HepG2 (cell line): ENCODE measurements at regions not wholly inside any gene's neighbourhood (a gene's known extent, or its start where the extent isn't known, plus 50 kb on each side); places are given as distances from the start of the nearest gene placed in this dataset.

ENCODE experiments used
- HNRNPK ChIP-seq: fragments of 200-400 bp; formaldehyde crosslinking; IDR thresholded peaks from 2 replicates; pipeline ENCODE4 v1.6.1; 2018; ENCODE audit warnings: low read length, low read depth, moderate library complexity, mild to moderate bottlenecking; ENCODE audit not compliant: poor library complexity, severe bottlenecking
- MTA1 ChIP-seq: sonication (generic); formaldehyde crosslinking; IDR thresholded peaks from 2 replicates; pipeline ENCODE4 v1.4.0; 2020; ENCODE audit warnings: missing genetic modification reagents, mild to moderate bottlenecking, borderline replicate concordance
- RAD51 ChIP-seq: fragments of 450-650 bp; IDR thresholded peaks from 2 replicates; pipeline ENCODE4 v1.6.1; 2016; ENCODE audit warnings: borderline replicate concordance
- RARG ChIP-seq: sonication (generic); formaldehyde crosslinking; IDR thresholded peaks from 2 replicates; pipeline ENCODE4 v1.4.0; 2020; ENCODE audit warnings: low read depth, mild to moderate bottlenecking, missing genetic modification reagents
- SETDB1 ChIP-seq: sonication (generic); formaldehyde crosslinking; IDR thresholded peaks from 2 replicates; pipeline ENCODE4 v1.5.1; 2020; ENCODE audit warnings: missing genetic modification reagents, mild to moderate bottlenecking, borderline replicate concordance
- SNAPC2 ChIP-seq: sonication (generic); formaldehyde crosslinking; IDR thresholded peaks from 2 replicates; pipeline ENCODE4 v1.8.1; 2022; ENCODE audit warnings: mild to moderate bottlenecking, missing genetic modification reagents
- ZNF503 ChIP-seq: sonication (generic); formaldehyde crosslinking; IDR thresholded peaks from 2 replicates; pipeline ENCODE4 v1.4.0; 2020; ENCODE audit warnings: missing genetic modification reagents
- ZNF782 ChIP-seq: sonication (generic); formaldehyde crosslinking; IDR thresholded peaks from 2 replicates; pipeline ENCODE4 v1.4.0; 2020; ENCODE audit warnings: missing genetic modification reagents, mild to moderate bottlenecking, borderline replicate concordance
- TF ChIP-seq, protein P1 (sequence below): sonication (generic); formaldehyde crosslinking; IDR thresholded peaks from 2 replicates; pipeline ENCODE4 v1.9.0; 2021; ENCODE audit warnings: missing genetic modification reagents, mild to moderate bottlenecking, borderline replicate concordance
- TF ChIP-seq, protein P2 (sequence below): sonication (generic); formaldehyde crosslinking; IDR thresholded peaks from 2 replicates; pipeline ENCODE4 v1.4.0; 2020; ENCODE audit warnings: mild to moderate bottlenecking, missing genetic modification reagents

GRCh38 chr1:214224611-214225354 lies 56.2 kb upstream of the SMYD2 start:
- TF ChIP-seq SETDB1 (CRISPR knock-in tag) = no peak
- TF ChIP-seq ZNF782 (CRISPR knock-in tag) = no peak
- TF ChIP-seq, protein P1, sequence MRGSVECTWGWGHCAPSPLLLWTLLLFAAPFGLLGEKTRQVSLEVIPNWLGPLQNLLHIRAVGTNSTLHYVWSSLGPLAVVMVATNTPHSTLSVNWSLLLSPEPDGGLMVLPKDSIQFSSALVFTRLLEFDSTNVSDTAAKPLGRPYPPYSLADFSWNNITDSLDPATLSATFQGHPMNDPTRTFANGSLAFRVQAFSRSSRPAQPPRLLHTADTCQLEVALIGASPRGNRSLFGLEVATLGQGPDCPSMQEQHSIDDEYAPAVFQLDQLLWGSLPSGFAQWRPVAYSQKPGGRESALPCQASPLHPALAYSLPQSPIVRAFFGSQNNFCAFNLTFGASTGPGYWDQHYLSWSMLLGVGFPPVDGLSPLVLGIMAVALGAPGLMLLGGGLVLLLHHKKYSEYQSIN (CRISPR knock-in tag) = no peak
- no peak for TF ChIP-seq MTA1 (CRISPR knock-in tag)
- no peak for TF ChIP-seq ZNF503 (CRISPR knock-in tag)
- TF ChIP-seq, protein P2, sequence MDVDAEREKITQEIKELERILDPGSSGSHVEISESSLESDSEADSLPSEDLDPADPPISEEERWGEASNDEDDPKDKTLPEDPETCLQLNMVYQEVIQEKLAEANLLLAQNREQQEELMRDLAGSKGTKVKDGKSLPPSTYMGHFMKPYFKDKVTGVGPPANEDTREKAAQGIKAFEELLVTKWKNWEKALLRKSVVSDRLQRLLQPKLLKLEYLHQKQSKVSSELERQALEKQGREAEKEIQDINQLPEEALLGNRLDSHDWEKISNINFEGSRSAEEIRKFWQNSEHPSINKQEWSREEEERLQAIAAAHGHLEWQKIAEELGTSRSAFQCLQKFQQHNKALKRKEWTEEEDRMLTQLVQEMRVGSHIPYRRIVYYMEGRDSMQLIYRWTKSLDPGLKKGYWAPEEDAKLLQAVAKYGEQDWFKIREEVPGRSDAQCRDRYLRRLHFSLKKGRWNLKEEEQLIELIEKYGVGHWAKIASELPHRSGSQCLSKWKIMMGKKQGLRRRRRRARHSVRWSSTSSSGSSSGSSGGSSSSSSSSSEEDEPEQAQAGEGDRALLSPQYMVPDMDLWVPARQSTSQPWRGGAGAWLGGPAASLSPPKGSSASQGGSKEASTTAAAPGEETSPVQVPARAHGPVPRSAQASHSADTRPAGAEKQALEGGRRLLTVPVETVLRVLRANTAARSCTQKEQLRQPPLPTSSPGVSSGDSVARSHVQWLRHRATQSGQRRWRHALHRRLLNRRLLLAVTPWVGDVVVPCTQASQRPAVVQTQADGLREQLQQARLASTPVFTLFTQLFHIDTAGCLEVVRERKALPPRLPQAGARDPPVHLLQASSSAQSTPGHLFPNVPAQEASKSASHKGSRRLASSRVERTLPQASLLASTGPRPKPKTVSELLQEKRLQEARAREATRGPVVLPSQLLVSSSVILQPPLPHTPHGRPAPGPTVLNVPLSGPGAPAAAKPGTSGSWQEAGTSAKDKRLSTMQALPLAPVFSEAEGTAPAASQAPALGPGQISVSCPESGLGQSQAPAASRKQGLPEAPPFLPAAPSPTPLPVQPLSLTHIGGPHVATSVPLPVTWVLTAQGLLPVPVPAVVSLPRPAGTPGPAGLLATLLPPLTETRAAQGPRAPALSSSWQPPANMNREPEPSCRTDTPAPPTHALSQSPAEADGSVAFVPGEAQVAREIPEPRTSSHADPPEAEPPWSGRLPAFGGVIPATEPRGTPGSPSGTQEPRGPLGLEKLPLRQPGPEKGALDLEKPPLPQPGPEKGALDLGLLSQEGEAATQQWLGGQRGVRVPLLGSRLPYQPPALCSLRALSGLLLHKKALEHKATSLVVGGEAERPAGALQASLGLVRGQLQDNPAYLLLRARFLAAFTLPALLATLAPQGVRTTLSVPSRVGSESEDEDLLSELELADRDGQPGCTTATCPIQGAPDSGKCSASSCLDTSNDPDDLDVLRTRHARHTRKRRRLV = no peak
- TF ChIP-seq SNAPC2 (CRISPR knock-in tag) = no peak
- no peak for TF ChIP-seq RAD51
- no peak for TF ChIP-seq RARG (CRISPR knock-in tag)
- TF ChIP-seq HNRNPK = no peak
